ENCODE measurements at regions not wholly inside any gene's neighbourhood (a gene's known extent, or its start where the extent isn't known, plus 50 kb on each side); places are given as distances from the start of the nearest gene placed in this dataset.

- H3K9ac ChIP-seq (ENCODE audit: insufficient read length) = no peak overlapping the region
- H3K36me3 ChIP-seq (ENCODE audit: insufficient read depth, low read length) = peaks cover 8% of the 10 kb centered on the region
- H3K27ac ChIP-seq = no peak overlapping the region
- H3K9me3 ChIP-seq (ENCODE audit: low read depth, low read length) = no peaks in the 10 kb centered on the region
- no peak for TF ChIP-seq POLR2AphosphoS5 (IDR thresholded peaks at IDR 0.05; ENCODE audit: borderline replicate concordance, low read depth, low read length)
- no peak for TF ChIP-seq FOXP2 (optimal IDR thresholded peaks at IDR 0.05; ENCODE audit: control extremely low read depth, extremely low read length, insufficient read depth)
- TF ChIP-seq EZH2 (IDR thresholded peaks at IDR 0.05) = no peak
- no peak for DNase-seq (ENCODE audit: low read depth, low spot score)
- H3K4me3 ChIP-seq = no peak overlapping the region
Measured at GRCh38 chr9:109922617-109923470, 142.8 kb downstream of the PALM2AKAP2 start.

- Histone ChIP-seq H3K9me3 (ENCODE audit: low read depth, low read length) (no peaks in the 10 kb centered on the region), H3K4me3 (no peak overlapping the region), H3K27ac (no peak overlapping the region), H3K9ac (ENCODE audit: insufficient read length) (no peak overlapping the region), H3K36me3 (ENCODE audit: insufficient read depth, low read length) (peaks cover 9% of the 10 kb centered on the region)
- no peak for DNase-seq (ENCODE audit: low read depth, low spot score)
- no peak for TF ChIP-seq EZH2 (IDR thresholded peaks at IDR 0.05)
- no peak for TF ChIP-seq POLR2AphosphoS5 (IDR thresholded peaks at IDR 0.05; ENCODE audit: borderline replicate concordance, low read depth, low read length)
- TF ChIP-seq FOXP2 (optimal IDR thresholded peaks at IDR 0.05; ENCODE audit: control extremely low read depth, extremely low read length, insufficient read depth) = no peak
Measured at GRCh38 chr9:109923471-109923760, 143.4 kb downstream of the PALM2AKAP2 start.

- H3K4me3 ChIP-seq = no peak overlapping the region
- no peak for DNase-seq (ENCODE audit: low read depth, low spot score)
- H3K9me3 ChIP-seq (ENCODE audit: low read depth, low read length) = no peaks in the 10 kb centered on the region
- TF ChIP-seq EZH2 (IDR thresholded peaks at IDR 0.05) = no peak
- TF ChIP-seq FOXP2 (optimal IDR thresholded peaks at IDR 0.05; ENCODE audit: control extremely low read depth, extremely low read length, insufficient read depth) = no peak
- TF ChIP-seq POLR2AphosphoS5 (IDR thresholded peaks at IDR 0.05; ENCODE audit: borderline replicate concordance, low read depth, low read length) = no peak
- no peak overlapping the region for H3K27ac ChIP-seq
- no peak overlapping the region for H3K9ac ChIP-seq (ENCODE audit: insufficient read length)
- H3K36me3 ChIP-seq (ENCODE audit: insufficient read depth, low read length) = peaks cover 9% of the 10 kb centered on the region
Measured at GRCh38 chr9:109923806-109924205, 143.8 kb downstream of the PALM2AKAP2 start.

GRCh38 chr9:109925799-109926198 is 145.8 kb downstream of the PALM2AKAP2 start:
- no peak for DNase-seq (ENCODE audit: low read depth, low spot score)

GRCh38 chr9:109926421-109926869 is 146.4 kb downstream of the PALM2AKAP2 start:
- H3K4me3 ChIP-seq = no peak overlapping the region

More at GRCh38 chr9:109925799-109926198, 145.8 kb downstream of the PALM2AKAP2 start:
- no peak for TF ChIP-seq FOXP2 (optimal IDR thresholded peaks at IDR 0.05; ENCODE audit: control extremely low read depth, extremely low read length, insufficient read depth)
- no peak for TF ChIP-seq EZH2 (IDR thresholded peaks at IDR 0.05)
- TF ChIP-seq POLR2AphosphoS5 (IDR thresholded peaks at IDR 0.05; ENCODE audit: borderline replicate concordance, low read depth, low read length) = no peak
- Histone ChIP-seq H3K27ac (no peak overlapping the region), H3K36me3 (ENCODE audit: insufficient read depth, low read length) (peaks cover 9% of the 10 kb centered on the region), H3K9me3 (ENCODE audit: low read depth, low read length) (no peaks in the 10 kb centered on the region), H3K9ac (ENCODE audit: insufficient read length) (no peak overlapping the region), H3K4me3 (no peak overlapping the region)

GRCh38 chr9:109931623-109932022 is 151.6 kb downstream of the PALM2AKAP2 start:
- TF ChIP-seq POLR2AphosphoS5 (IDR thresholded peaks at IDR 0.05; ENCODE audit: borderline replicate concordance, low read depth, low read length) = no peak
- no peak for TF ChIP-seq EZH2 (IDR thresholded peaks at IDR 0.05)
- no peak for TF ChIP-seq FOXP2 (optimal IDR thresholded peaks at IDR 0.05; ENCODE audit: control extremely low read depth, extremely low read length, insufficient read depth)
- Histone ChIP-seq H3K27ac (no peak overlapping the region), H3K9me3 (ENCODE audit: low read depth, low read length) (no peaks in the 10 kb centered on the region), H3K4me3 (no peak overlapping the region), H3K36me3 (ENCODE audit: insufficient read depth, low read length) (peaks cover 6% of the 10 kb centered on the region), H3K9ac (ENCODE audit: insufficient read length) (no peak overlapping the region)
- DNase-seq (ENCODE audit: low read depth, low spot score) = no peak

More at GRCh38 chr9:109926421-109926869, 146.4 kb downstream of the PALM2AKAP2 start:
- no peak overlapping the region for H3K9ac ChIP-seq (ENCODE audit: insufficient read length)
- H3K9me3 ChIP-seq (ENCODE audit: low read depth, low read length) = no peaks in the 10 kb centered on the region
- no peak for TF ChIP-seq EZH2 (IDR thresholded peaks at IDR 0.05)
- TF ChIP-seq POLR2AphosphoS5 (IDR thresholded peaks at IDR 0.05; ENCODE audit: borderline replicate concordance, low read depth, low read length) = no peak
- no peak for TF ChIP-seq FOXP2 (optimal IDR thresholded peaks at IDR 0.05; ENCODE audit: control extremely low read depth, extremely low read length, insufficient read depth)
- H3K27ac ChIP-seq = no peak overlapping the region
- peaks cover 9% of the 10 kb centered on the region for H3K36me3 ChIP-seq (ENCODE audit: insufficient read depth, low read length)
- no peak for DNase-seq (ENCODE audit: low read depth, low spot score)

GRCh38 chr9:109934136-109934856 is 154.3 kb downstream of the PALM2AKAP2 start:
- DNase-seq (ENCODE audit: low read depth, low spot score) = no peak
- no peak overlapping the region for H3K27ac ChIP-seq
- H3K9ac ChIP-seq (ENCODE audit: insufficient read length) = no peak overlapping the region
- TF ChIP-seq POLR2AphosphoS5 (IDR thresholded peaks at IDR 0.05; ENCODE audit: borderline replicate concordance, low read depth, low read length) = no peak
- H3K9me3 ChIP-seq (ENCODE audit: low read depth, low read length) = no peaks in the 10 kb centered on the region
- peaks cover 2% of the 10 kb centered on the region; the same call in 1 of the 2 replicates for H3K36me3 ChIP-seq (ENCODE audit: insufficient read depth, low read length)
- H3K4me3 ChIP-seq = no peak overlapping the region

GRCh38 chr9:109934857-109935215 is 154.8 kb downstream of the PALM2AKAP2 start:
- DNase-seq (ENCODE audit: low read depth, low spot score) = no peak
- Histone ChIP-seq H3K36me3 (ENCODE audit: insufficient read depth, low read length) (peaks cover 2% of the 10 kb centered on the region; the same call in 1 of the 2 replicates), H3K4me3 (no peak overlapping the region), H3K9ac (ENCODE audit: insufficient read length) (no peak overlapping the region), H3K9me3 (ENCODE audit: low read depth, low read length) (no peaks in the 10 kb centered on the region), H3K27ac (no peak overlapping the region)
- TF ChIP-seq EZH2 (IDR thresholded peaks at IDR 0.05) (no peak), POLR2AphosphoS5 (IDR thresholded peaks at IDR 0.05; ENCODE audit: borderline replicate concordance, low read depth, low read length) (no peak), FOXP2 (optimal IDR thresholded peaks at IDR 0.05; ENCODE audit: control extremely low read depth, extremely low read length, insufficient read depth) (no peak)
